GM12892 (cell line): ENCODE measurements at regions not wholly inside any gene's neighbourhood (a gene's known extent, or its start where the extent isn't known, plus 50 kb on each side); places are given as distances from the start of the nearest gene placed in this dataset.
"Not testable (repeated sequence)": the region's sequence is repeated elsewhere in the genome, so short reads cannot be mapped to it uniquely, and the experiment has no call there.

Source experiments
- DNase-seq: peaks from one replicate; pipeline ENCODE4 v3.0.0; 2011; ENCODE audit not compliant: insufficient read length
- FAIRE-seq: peaks from 2 replicates; lab custom pipeline; 2011; peaks lifted over from hg19 to GRCh38; lab: Jason Lieb, UNC
- POLR2A ChIP-seq: IDR thresholded peaks from 2 replicates; pipeline ENCODE4 v1.6.1; 2011; ENCODE audit warnings: low read depth, low read length, control low read depth
- POLR2AphosphoS5 ChIP-seq: IDR thresholded peaks from 2 replicates; pipeline ENCODE4 v1.6.1; 2011; ENCODE audit warnings: low read depth, low read length, control low read depth
- TAF1 ChIP-seq: IDR thresholded peaks from 2 replicates; pipeline ENCODE4 v1.6.1; 2011; ENCODE audit warnings: low read depth, mild to moderate bottlenecking, control low read depth, low read length, borderline replicate concordance

DNA sequence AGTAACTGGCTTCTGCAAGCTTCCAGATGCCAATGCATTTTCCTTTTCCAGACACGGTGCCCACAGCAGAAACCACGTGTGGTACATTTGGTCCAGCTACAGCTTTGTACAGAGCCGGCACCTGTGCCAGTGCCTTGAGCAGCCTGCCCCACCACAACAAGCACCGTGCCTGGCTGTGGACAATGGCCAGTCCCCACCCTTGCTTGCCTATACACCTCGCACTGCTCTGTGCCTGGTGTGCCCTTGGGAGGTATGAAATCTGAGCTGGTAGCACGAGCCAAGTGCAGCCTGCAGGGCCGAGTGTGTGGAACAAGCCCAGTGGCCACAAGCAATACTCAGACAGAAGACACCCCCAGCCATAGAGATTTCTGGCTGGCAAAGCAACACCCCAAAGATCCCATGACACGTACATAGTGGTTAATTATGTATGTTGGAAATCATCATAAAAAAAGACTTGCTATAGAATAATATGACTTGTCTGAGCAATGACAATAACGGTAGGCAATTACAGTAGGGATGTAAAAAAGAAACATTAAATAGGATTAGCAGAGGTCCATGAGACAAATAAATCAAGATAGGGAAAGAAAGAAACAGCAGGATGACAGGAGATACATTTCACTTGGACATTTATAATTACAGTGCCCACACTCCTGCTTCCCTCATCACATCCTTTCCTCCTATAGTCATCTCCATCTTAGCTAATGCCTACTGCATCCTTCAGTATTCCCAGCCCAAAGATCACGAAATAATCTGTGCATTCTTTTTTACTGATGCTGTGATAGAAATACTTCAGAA lies 1399.5 kb downstream of the PCDH9 start:
- DNase-seq (no peak), FAIRE-seq (no peak)
- TF ChIP-seq TAF1 (no peak), POLR2A (no peak), POLR2AphosphoS5 (no peak)

DNA sequence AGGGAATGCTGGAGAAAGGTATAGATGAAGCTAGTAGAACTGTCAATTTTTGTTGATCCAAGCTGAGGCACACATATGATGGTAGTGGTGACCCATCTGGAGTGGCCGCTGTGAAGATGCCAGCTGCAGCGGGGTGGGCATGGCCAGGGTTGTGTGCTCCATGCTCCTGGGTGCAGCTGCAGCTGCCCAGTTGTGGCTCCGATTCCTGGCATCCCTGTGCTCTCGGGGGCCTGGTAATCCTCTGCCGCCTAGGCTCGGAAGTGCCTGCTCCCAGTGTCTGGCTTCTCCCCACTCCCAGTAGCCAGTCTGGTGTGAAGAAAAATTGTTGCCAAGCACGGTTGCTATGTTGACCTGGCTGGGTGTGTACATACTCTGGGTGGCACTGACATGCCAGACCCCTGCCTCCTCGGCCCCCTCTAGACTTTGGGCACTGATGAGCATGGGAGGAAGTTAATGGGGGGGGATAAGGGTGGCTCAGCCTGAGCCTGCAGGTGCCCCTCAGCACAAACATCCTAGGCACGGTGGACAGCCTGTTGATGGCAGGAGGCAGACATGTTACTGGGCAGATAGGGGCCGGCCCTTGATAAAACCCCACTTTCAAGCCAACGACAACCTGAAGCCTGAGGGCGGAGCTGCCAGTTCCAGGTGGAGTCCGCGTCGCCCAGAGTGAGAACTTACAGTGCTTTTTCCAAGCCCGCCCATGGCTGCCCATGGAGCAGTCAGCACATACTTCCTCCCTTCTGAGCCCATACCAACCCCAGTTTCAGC lies 1400.7 kb downstream of the PCDH9 start:
- FAIRE-seq: no peak
- DNase-seq: no peak
- no peak for TF ChIP-seq POLR2A
- TF ChIP-seq TAF1: no peak
- no peak for TF ChIP-seq POLR2AphosphoS5

DNA sequence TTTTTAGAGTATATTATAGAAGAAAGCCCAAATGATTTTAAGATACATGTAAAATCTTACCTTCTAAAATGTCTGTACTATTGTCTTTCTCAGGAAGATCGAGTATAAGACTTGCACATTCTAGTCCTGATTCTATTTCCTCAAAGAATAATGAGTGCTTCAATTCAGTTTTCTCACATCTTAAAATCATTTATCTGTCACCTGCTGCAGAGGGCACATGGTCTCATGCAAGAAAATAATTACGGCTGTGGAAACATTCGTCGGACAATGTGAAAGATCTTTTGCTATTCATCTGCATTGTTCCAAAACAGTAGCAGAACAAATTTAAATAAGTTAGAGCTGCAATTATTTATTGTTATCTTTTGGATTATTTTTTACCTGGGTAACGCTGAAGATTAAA lies 1403.5 kb downstream of the PCDH9 start:
- DNase-seq (no peak), FAIRE-seq (no peak)
- TF ChIP-seq POLR2A: no peak
- TF ChIP-seq TAF1: no peak
- TF ChIP-seq POLR2AphosphoS5: no peak

DNA sequence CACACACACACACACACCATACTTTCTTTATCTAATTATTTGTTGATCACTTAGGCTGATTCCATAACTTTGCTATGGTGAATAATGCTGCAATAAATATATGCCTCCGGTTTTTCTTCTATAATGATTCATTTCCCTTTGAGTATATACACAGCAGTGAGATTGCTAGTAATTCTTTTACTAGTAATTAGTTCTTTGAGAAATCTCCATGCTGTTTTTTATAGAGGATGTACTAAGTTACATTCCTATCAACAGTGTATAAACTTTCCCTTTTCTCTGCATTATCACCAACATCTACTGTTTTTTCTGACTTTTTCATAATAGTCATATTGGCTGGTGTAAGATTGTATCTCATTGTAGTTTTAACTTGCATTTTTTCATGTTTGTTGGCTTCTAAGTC lies 1405.1 kb downstream of the PCDH9 start:
- no peak for TF ChIP-seq TAF1
- no peak for TF ChIP-seq POLR2AphosphoS5
- TF ChIP-seq POLR2A: no peak
- FAIRE-seq (no peak), DNase-seq (no peak)

DNA sequence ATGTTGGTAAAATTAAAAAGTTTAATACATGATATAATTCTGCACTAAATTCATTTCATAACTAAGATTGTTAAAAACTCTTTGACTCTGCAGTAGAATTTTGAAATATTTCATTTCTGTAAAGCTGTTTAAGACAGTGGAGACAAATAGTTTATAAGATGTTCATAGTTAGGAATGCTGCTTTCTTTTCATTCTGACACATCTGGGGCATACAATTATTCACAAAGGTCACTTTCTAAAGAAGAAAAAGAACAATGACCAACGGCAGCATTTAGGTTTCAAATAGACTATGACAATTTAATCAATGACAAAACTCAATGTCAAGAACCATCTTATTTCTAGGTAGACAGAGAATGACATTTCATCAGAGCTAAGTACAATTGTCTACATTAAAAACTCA lies 1422.1 kb downstream of the PCDH9 start:
- DNase-seq: no peak
- no peak for FAIRE-seq
- TF ChIP-seq TAF1 (no peak), POLR2A (no peak), POLR2AphosphoS5 (no peak)

DNA sequence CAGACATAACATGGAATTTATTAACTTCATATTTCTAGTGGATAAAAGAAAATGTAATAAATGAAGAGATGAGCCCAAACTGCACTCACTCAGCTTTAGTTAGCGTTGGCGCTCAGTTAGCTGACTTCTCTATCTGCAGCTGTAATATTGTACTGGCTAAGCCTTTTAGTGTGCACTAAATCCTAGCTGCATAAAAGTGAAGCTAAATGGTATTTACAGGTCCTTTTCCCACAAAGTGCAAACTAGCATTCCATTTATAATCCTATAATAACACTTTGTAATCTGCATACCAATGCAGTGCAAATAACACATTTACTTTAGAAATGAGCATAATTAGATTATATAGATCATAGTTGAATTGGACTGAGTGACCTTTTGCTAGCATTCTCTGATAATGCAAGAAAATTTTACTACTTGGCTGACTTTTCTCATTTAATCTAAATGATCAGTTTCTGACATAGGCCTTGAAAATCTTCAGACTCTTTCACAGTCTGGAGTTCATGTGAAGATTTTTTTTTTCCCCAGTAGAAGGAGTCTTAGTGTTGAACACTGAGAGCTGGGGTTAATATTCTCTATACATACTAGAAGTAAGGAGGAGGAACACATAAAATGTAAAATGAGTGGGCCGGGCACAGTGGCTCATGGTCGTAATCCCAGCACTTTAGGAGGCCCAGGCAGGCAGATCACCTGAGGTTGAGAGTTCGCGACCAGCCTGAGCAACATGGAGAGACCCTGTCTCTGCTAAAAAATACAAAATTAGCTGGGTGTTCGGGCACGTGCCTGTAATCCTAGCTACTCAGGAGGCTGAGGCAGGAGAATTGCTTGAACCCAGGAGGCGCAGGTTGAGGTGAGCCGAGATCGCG lies 1426.4 kb downstream of the PCDH9 start:
- no peak for TF ChIP-seq POLR2AphosphoS5
- TF ChIP-seq TAF1: no peak
- TF ChIP-seq POLR2A: no peak
- FAIRE-seq (no peak), DNase-seq (no peak)

DNA sequence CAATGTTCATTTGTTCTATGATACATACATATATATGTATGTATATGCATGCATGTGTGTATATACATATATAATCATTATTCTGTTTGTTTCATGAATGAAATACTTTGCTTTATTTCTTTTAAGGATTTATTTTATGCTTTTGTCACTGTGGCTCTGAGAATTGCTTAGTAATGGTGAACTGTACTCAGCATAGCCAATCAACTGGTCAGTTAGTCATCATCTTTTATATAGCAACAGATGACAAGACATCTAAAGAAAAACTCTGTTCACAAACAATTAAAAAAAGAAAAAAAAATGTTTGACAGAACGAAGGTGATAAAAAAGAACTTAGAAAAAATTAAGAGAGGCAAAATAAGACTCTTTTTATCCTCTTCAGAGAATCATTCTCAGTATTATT lies 1440.3 kb downstream of the PCDH9 start:
- no peak for TF ChIP-seq POLR2AphosphoS5
- no peak for TF ChIP-seq TAF1
- no peak for TF ChIP-seq POLR2A
- DNase-seq (no peak), FAIRE-seq (no peak)

DNA sequence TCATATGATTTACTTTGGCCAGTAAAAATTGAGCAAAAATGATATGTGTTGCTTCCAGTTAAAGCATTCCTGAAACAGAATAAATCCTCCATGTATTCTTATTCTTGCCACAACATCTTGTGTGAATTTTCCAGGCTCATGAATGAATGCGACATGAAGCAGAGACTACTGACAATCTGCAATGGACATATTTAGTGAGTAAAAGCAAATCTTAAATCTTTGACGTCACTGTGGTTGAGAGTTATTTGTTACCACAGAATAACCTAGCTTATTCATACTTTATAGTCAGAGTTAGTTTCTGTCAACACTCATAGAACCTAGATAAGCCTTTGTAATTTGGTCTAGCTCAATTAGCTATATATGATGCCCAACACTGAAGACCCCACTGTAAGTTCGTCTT lies 1443.1 kb downstream of the PCDH9 start:
- TF ChIP-seq POLR2A (no peak), POLR2AphosphoS5 (no peak), TAF1 (no peak)
- FAIRE-seq (no peak), DNase-seq (no peak)

DNA sequence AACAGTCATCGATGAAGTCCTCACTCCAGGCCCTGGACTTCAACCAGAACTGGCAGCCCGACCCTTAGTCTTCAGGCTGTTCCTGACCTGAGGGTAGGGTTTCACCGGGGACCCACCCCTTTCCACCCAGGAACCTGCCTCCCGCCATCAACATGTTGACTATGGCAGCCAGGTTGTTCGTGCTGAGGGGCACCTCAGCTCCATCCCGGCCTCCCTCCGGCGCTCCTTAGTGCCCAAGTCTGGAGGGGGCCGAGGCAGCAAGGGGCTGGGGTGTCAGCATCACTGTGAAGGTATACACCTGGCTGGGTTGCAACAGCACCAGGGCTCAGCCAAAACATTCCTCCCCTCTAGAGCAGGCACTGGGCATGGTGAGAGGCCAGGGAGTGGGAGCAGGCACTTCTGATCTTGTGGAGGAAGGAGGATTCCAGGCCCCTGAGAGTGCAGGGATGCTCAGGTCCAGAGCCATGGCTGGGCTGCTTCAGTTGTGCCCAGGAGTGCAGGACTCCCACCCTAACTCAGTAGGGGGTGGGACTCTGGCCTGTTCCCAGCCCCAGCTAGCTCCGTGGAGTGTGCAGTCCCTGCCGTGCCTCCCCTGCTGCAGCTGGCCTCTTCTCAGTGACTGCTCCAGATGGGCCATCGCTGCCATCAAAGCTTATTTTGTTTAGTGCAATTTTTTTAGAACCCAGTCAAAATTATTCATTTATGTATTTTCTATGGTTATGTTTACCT lies 1445.9 kb downstream of the PCDH9 start:
- FAIRE-seq (no peak), DNase-seq (no peak)
- TF ChIP-seq POLR2AphosphoS5 (no peak), POLR2A (no peak), TAF1 (no peak)

DNA sequence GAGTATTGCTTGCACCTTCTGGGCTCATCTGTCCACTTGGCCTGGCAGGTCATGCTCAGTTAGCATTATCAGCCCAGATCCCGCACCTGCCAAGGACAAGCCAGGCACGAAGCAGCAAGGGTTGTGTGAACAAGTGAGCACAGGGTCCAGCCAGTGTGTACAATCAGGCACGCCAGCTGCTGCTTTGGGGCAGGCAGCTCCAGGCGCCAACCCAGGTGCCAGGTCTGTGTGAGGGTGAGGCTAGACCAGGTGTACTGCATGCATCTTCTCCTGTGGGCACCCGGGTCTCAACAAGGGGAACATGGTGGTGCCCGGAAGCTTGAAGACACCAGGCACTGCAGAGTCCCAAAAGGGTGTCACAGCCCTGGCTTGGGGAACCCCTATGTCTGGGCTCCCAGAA lies 1446.8 kb downstream of the PCDH9 start:
- no peak for TF ChIP-seq POLR2A
- no peak for TF ChIP-seq TAF1
- no peak for TF ChIP-seq POLR2AphosphoS5
- FAIRE-seq (no peak), DNase-seq (no peak)

DNA sequence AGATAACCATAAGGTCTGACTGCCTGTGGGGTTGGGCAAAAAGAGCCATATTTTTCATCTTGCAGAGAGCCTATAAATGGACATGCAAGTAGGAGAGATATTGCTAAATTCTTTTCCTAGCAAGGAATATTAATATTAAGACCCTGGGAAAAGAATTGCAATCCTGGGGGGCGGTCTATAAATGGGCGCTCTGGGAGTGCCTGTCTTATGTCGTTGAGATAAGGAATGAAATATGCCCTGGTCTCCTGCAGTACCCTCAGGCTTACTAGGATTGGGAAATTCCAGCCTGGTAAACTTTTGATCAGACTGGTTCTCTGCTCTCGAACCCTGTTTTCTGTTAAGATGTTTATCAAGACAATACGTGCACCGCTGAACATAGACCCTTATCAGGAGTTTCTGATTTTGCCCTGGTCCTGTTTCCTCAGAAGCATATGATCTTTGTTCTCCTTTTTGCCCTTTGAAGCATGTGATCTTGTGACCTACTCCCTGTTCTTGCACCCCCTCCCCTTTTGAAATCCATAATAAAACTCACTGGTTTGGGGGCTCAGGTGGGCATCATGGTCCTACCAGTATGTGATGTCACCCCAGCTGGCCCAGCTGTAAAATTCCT lies 1458.3 kb downstream of the PCDH9 start:
- DNase-seq, FAIRE-seq: not testable (repeated sequence)
